GM10266 (cell line): ENCODE measurements at regions not wholly inside any gene's neighbourhood (a gene's known extent, or its start where the extent isn't known, plus 50 kb on each side); places are given as distances from the start of the nearest gene placed in this dataset.

Source experiments
- DNase-seq: peaks from one replicate; pipeline ENCODE4 v3.0.0; 2012; ENCODE audit errors: extremely low spot score
- CTCF ChIP-seq: IDR thresholded peaks from 2 replicates; pipeline ENCODE4 v1.5.1; 2012; ENCODE audit warnings: mild to moderate bottlenecking, low read depth; ENCODE audit not compliant: control insufficient read depth, insufficient read depth; ENCODE audit errors: missing control alignments

- no peak for DNase-seq
- TF ChIP-seq CTCF, result no peak
Observed at GRCh38 chr5:164002214-164002613, 496.8 kb downstream of the MAT2B start.

GRCh38 chr5:164002628-164003027 lies 497.2 kb downstream of the MAT2B start:
- DNase-seq, result no peak
- TF ChIP-seq CTCF, result no peak

- no peak for DNase-seq
- TF ChIP-seq CTCF, result no peak
Observed at GRCh38 chr5:164005071-164005470, 499.7 kb downstream of the MAT2B start.

- TF ChIP-seq CTCF, result no peak
- DNase-seq, result no peak
Observed at GRCh38 chr5:164007064-164007463, 501.6 kb downstream of the MAT2B start.

- TF ChIP-seq CTCF, result no peak
- DNase-seq, result no peak
Observed at GRCh38 chr5:164009621-164010020, 504.2 kb downstream of the MAT2B start.

- no peak for TF ChIP-seq CTCF
- DNase-seq, result no peak
Observed at GRCh38 chr5:164010900-164011299, 505.5 kb downstream of the MAT2B start.

GRCh38 chr5:164012371-164012770 lies 507.0 kb downstream of the MAT2B start:
- no peak for DNase-seq

More at GRCh38 chr5:164012371-164012770, 507.0 kb downstream of the MAT2B start:
- TF ChIP-seq CTCF, result no peak
